SK-N-MC (cell line): ENCODE measurements at regions not wholly inside any gene's neighbourhood (a gene's known extent, or its start where the extent isn't known, plus 50 kb on each side); places are given as distances from the start of the nearest gene placed in this dataset.

Experiments
- DNase-seq: peaks from one replicate; pipeline ENCODE4 v3.0.0-alpha.2; 2011; ENCODE audit warnings: low read depth, low spot score
- H3K27ac ChIP-seq: fragments of 200-600 bp; sonication (generic); 2 replicates; pipeline ENCODE4 v1.5.1; 2016; ENCODE audit warnings: mixed run types
- H3K36me3 ChIP-seq: fragments of 200-600 bp; sonication (generic); 2 replicates; pipeline ENCODE4 v1.6.1; 2017; ENCODE audit warnings: antibody characterized with exemption, low read length, mixed read lengths; ENCODE audit not compliant: insufficient read depth
- H3K4me3 ChIP-seq: fragments of 200-600 bp; sonication (generic); 2 replicates; pipeline ENCODE4 v1.5.1; 2016
- H3K9ac ChIP-seq: fragments of 200-600 bp; sonication (generic); 2 replicates; pipeline ENCODE4 v1.8.0; 2017; ENCODE audit warnings: mixed run types, mixed read lengths; ENCODE audit not compliant: insufficient read length
- H3K9me3 ChIP-seq: fragments of 200-600 bp; sonication (generic); 2 replicates; pipeline ENCODE4 v1.6.1; 2017; ENCODE audit warnings: low read depth, mild to moderate bottlenecking, antibody characterized with exemption, low read length, moderate library complexity, mixed read lengths
- EZH2 ChIP-seq: fragments of 200-600 bp; sonication (generic); IDR thresholded peaks from one replicate; pipeline ENCODE4 v1.6.1; 2017; ENCODE audit warnings: antibody characterized with exemption
- FOXP2 ChIP-seq: optimal IDR thresholded peaks from 2 replicates; pipeline ENCODE3; 2011; ENCODE audit warnings: mild to moderate bottlenecking, moderate library complexity; ENCODE audit not compliant: insufficient read depth; ENCODE audit errors: extremely low read length, control extremely low read depth
- POLR2AphosphoS5 ChIP-seq: IDR thresholded peaks from 2 replicates; pipeline ENCODE4 v1.6.1; 2012; ENCODE audit warnings: mild to moderate bottlenecking, low read depth, low read length, borderline replicate concordance

DNA sequence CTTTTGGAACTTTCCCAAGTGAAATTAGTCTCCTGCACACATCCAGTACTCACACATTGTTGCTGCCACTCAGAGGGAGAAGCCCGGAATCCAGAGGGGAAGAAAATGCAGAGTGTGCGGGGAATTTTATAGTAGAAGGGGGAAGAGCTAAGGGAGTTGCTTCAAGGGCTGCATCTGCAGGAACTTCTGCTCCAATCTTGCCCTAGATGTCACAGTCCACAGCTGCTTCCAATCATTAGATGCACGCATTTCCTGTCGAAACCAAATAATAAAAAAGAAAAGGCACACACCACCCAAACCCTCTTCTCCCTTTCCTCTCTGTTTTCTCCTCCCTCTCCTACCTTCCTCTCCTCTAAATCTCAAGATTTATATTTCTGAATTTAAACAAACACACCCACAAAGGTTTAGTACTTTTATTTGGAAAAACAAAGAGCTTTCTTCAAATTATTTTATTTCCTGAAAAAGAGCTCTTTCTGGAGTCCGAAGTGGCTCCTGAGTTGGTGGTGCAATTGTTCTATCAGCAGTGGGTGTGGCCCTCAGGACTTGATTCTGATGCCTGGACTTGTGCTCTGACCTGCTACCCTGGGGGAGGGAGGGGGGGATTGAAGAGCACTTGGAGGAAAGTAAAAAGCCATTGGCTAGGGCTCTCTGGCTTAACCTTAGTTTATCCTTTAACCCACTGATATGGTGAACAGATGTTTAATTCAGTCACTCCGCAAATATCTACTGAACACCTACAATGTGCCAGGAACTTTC is 72.0 kb downstream of the KCNE4 start:
- TF ChIP-seq POLR2AphosphoS5 (no peak; the same call in 1 of the 2 replicates), EZH2 (no peak), FOXP2 (no peak)
- Histone ChIP-seq H3K36me3 (no peaks in the 10 kb centered on the region), H3K9me3 (no peaks in the 10 kb centered on the region), H3K4me3 (peak overlapping the region; percentile 71), H3K27ac (peak overlapping the region; percentile 96), H3K9ac (peak overlapping the region; percentile 38)
- peak; percentile 87 for DNase-seq

DNA sequence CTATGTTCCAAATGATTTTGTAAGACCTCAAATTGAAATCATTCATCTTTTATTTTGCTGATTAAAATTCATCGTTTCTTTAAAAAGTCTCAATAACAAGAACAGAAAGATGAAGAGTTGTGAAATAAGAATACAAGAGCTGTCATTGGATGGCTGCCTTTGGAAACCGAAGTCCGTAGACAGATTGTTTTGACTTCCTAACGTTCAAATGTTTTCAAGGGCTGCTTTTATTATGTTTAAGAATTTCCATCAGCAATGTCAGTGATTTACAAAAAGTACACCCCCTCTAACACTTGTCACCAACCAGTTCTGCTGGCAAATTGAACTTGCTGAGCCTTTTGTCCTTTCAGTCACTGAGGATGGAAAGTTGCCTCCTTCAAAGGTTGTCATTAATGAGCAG is 89.6 kb downstream of the KCNE4 start:
- Histone ChIP-seq H3K4me3 (no peak overlapping the region), H3K36me3 (no peaks in the 10 kb centered on the region), H3K9me3 (no peaks in the 10 kb centered on the region), H3K27ac (no peak overlapping the region), H3K9ac (no peak overlapping the region)
- DNase-seq: no peak
- TF ChIP-seq POLR2AphosphoS5 (no peak), FOXP2 (no peak)

DNA sequence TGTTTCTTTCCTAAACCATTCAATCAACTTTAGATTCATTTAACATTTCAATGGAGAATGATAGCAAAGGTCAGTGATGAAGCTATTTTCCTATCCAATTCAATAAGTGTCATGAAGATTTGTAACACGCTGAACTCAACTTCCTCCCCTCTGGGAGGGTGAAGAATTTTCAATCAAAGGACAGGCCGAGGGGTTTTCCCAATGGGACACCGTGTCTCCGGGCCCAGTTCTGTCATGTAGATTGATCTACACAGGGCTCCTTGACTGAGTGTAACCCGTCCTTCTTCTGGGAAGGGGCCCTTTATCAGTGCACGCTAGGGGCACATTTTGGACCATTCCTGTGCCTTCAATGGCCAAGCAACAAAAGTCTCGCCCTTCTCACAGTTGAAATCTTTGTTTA is 90.1 kb downstream of the KCNE4 start:
- TF ChIP-seq FOXP2 (no peak), EZH2 (no peak), POLR2AphosphoS5 (no peak)
- H3K36me3 ChIP-seq: no peaks in the 10 kb centered on the region

DNA sequence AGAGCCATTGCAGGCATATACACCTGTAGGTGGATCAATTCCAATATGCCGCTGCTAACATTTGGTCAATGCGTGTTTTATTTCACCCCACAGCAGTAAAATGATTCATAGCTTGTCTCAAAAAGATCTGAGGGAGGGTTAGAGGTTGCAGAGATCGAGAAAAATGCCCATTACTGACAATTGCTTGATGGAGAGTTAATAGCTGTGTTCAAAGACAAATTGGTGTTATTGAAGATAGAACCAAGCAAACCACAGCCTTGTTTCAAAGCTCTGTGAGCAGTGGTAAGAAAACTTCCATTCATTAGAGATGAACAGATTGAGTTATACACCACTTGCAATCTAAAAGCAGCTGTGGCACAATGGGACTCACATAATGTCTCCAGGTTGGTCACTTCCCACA is 95.4 kb downstream of the KCNE4 start:
- no peak overlapping the region for H3K27ac ChIP-seq
- TF ChIP-seq POLR2AphosphoS5 (no peak), EZH2 (no peak), FOXP2 (no peak)

More for the DNA sequence above, 90.1 kb downstream of the KCNE4 start:
- Histone ChIP-seq H3K9me3 (no peaks in the 10 kb centered on the region), H3K27ac (no peak overlapping the region), H3K4me3 (no peak overlapping the region), H3K9ac (no peak overlapping the region)
- DNase-seq: no peak

DNA sequence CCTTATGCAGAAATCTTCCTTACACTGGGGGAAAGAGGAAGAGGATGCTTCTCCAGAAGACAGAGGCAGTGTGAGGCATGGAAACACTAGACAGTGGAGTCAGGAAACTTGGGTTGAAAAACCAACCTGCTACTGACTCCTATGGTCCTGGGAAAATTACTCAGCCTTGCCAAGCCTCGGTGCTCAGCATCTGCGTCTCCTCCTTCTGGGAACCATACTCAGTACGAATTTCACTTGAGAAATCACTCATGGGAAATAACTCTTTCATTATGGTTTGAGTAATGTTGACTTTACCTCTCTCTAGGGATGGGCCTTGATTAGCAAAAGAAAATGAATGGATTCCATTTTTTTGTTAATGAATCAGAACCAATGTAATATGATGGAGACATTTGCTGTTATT is 96.5 kb downstream of the KCNE4 start:
- TF ChIP-seq POLR2AphosphoS5 (no peak), FOXP2 (no peak), EZH2 (no peak)
- no peak overlapping the region for H3K4me3 ChIP-seq

More for the DNA sequence above, 95.4 kb downstream of the KCNE4 start:
- no peaks in the 10 kb centered on the region for H3K36me3 ChIP-seq
- H3K4me3 ChIP-seq: no peak overlapping the region
- no peaks in the 10 kb centered on the region for H3K9me3 ChIP-seq
- no peak for DNase-seq
- no peak overlapping the region for H3K9ac ChIP-seq

DNA sequence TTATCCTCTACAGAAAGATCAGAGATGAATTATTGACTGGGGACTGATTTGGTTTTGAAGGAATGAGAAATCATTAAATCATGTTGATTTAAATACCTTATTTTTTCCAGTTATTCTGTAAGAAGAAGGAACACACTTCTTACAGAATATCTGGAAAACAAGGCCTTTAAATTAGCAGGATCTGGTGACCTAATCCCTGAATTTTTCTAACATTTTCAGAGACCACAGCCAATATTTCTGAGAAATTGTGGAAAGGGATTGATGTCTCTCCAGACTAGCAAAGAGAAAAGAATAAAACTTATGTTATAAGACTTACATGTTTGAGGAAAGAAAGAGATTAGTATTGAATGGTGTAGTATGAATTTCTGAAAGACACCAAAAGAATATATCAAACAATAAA is 104.0 kb downstream of the KCNE4 start:
- no peaks in the 10 kb centered on the region for H3K36me3 ChIP-seq
- no peak for DNase-seq
- peak overlapping the region; percentile 45 for H3K9ac ChIP-seq
- H3K27ac ChIP-seq: no peak overlapping the region
- H3K9me3 ChIP-seq: no peaks in the 10 kb centered on the region
- H3K4me3 ChIP-seq: no peak overlapping the region
- no peak for TF ChIP-seq POLR2AphosphoS5
- TF ChIP-seq EZH2: no peak
- no peak for TF ChIP-seq FOXP2

More for the DNA sequence above, 96.5 kb downstream of the KCNE4 start:
- no peak overlapping the region for H3K27ac ChIP-seq
- H3K9me3 ChIP-seq: no peaks in the 10 kb centered on the region
- no peak overlapping the region for H3K9ac ChIP-seq
- no peaks in the 10 kb centered on the region for H3K36me3 ChIP-seq
- DNase-seq: no peak

DNA sequence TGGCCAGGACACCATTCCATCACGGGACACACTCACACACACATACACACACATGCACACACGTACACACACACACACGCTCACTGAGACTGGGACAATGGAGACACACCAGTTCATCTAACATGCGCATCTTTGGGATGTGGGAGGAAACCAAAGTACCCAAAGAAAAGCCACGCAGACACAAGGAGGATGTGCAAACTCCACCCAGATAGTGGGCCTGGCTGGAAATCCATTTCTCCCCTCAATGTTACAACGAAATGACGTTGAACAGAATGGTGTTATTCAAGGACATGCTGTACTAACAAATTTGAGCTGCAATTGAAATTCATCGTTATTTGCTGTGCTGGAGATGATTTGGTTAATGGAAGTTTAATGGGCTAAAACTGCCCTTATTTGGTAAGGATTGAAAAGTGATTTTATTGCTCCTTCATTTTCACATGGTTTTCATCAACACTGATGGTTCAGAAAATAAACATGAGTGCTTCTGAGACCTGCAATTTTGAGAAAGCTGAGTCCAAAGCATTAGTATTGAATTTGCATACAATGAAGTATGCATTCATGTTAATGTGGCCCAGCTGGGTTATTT is 110.0 kb downstream of the KCNE4 start:
- TF ChIP-seq EZH2: no peak
- TF ChIP-seq POLR2AphosphoS5: no peak
- no peak for TF ChIP-seq FOXP2
- no peaks in the 10 kb centered on the region for H3K9me3 ChIP-seq
- H3K27ac ChIP-seq: no peak overlapping the region; the same call in 1 of the 2 replicates
- H3K4me3 ChIP-seq: no peak overlapping the region
- no peaks in the 10 kb centered on the region for H3K36me3 ChIP-seq
- no peak for DNase-seq
- H3K9ac ChIP-seq: no peak overlapping the region

DNA sequence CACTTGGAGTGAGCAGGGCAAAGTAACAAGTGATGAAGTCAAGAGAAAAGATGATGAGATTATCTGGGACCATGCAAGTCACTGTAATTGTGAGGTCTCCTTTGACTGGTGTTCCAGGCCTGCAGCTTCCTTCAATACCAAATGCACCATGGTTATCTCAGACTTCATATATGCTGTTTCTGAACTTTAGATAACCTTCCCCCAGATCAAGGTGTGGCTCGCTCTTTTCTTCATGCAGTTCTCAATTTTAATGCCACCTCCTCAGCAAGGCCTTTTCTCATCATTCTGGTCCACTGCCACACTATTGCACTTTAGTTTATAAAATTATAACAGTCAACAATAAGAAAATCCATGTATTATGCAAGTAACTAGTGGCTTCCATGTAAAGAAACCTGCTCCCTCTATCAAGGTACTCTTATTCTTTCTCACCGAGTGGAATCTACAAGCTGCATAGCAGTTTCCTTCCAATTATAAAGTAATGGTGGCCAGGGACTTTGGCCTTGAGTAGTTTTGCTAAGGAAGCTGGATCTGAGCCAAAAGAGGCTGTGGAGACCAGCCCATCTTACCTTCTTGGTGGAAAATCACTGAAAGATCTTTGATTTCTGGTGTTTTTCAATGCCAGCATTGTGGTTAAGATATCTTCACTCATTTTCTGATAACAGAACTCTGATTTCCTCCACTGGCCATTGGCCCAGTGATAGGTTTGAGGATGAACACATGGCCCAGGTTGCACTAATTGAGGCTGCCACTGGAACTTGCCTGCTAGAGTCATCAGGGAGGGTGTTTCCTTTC is 113.6 kb downstream of the KCNE4 start:
- Histone ChIP-seq H3K9me3 (no peaks in the 10 kb centered on the region), H3K27ac (no peak overlapping the region), H3K9ac (no peak overlapping the region), H3K4me3 (no peak overlapping the region), H3K36me3 (no peaks in the 10 kb centered on the region)
- TF ChIP-seq EZH2: no peak
- no peak for DNase-seq
